ENCODE measurements at regions not wholly inside any gene's neighbourhood (a gene's known extent, or its start where the extent isn't known, plus 50 kb on each side); places are given as distances from the start of the nearest gene placed in this dataset.

DNA sequence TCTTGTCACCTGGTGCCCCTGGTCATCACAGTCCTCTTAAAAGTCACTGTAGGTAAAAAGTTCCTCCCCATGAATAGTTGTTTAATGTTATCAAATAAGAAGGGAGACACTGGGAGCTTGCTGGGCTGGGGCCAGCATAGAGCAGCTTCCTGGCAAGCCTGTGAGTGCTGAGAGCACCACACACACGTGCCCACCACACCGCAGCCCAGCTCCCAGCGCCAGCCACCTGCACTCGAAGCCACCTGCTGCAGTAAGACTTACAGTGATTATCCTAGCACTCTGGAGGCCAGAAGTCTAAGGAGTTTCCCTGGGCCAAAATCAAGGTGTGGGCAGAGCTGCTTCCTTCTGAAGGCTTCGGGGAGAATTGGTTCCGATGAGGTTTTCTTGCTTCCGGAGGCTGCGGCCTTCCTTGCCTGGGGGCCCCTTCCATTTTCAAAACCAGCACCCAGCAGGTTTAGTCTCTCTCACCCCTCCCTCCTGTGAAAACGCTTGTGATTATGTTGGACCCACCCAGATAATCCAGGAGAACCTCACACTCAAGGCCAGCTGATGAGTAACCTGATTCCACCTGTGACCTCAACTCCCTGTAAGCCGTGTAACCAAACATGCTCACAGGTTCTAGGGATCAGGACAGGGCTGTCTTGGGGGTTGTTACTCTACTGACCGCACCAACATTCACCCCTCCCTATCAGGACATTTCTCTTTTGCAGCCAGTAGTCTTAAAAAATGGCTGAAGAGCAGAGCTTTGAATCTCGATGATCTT lies 687.2 kb downstream of the TBC1D22A start:
- no peaks in the 10 kb centered on the region for H3K9me2 ChIP-seq (ENCODE audit: insufficient read depth)
- no peaks in the 10 kb centered on the region for H3K27me3 ChIP-seq (replicated peaks; ENCODE audit: insufficient read depth)
- H3K9ac ChIP-seq = no peak overlapping the region
- H3K79me2 ChIP-seq (ENCODE audit: insufficient read depth) = no peaks in the 10 kb centered on the region
- H3F3A ChIP-seq (ENCODE audit: insufficient read depth) = no peaks in the 10 kb centered on the region
- H2AFZ ChIP-seq = no peak overlapping the region
- in situ Hi-C loops (cut with MboI) = no loop called here
- TF ChIP-seq EZH2 (IDR thresholded peaks at IDR 0.05; ENCODE audit: insufficient read depth, poor library complexity, severe bottlenecking) (no peak), EZH2phosphoT487 (IDR thresholded peaks at IDR 0.05; ENCODE audit: insufficient read depth, low read depth) (no peak)
- no peak overlapping the region for H3K4me3 ChIP-seq
- no peak overlapping the region for H3K4me2 ChIP-seq (ENCODE audit: unreplicated experiment)
- DNase-seq = no peak
- WGBS, 2 experiments (ENCODE audit: low coverage in 1 of 2, low lambda C conversion rate in 2 of 2, missing lambda C conversion rate in 2 of 2) = 40 to 48% methylated on average over 12 of the region's 12 CpGs
- H3K9me3 ChIP-seq (ENCODE audit: low read depth) = peaks cover 7% of the 10 kb centered on the region
- H3K36me3 ChIP-seq (ENCODE audit: low read depth) = no peaks in the 10 kb centered on the region
- H4K20me1 ChIP-seq (ENCODE audit: insufficient read depth) = no peaks in the 10 kb centered on the region
- H3K4me1 ChIP-seq (ENCODE audit: insufficient read depth) = no peaks in the 10 kb centered on the region
- no peak overlapping the region for H3K27ac ChIP-seq

GRCh38 chr22:47448231-47449223 lies 686.1 kb downstream of the TBC1D22A start:
- Histone ChIP-seq H3K27me3 (replicated peaks; ENCODE audit: insufficient read depth) (no peaks in the 10 kb centered on the region), H2AFZ (no peak overlapping the region), H3K9me2 (ENCODE audit: insufficient read depth) (no peaks in the 10 kb centered on the region), H3K27ac (no peak overlapping the region), H3K79me2 (ENCODE audit: insufficient read depth) (no peaks in the 10 kb centered on the region), H3K9me3 (ENCODE audit: low read depth) (no peaks in the 10 kb centered on the region), H3F3A (ENCODE audit: insufficient read depth) (no peaks in the 10 kb centered on the region), H3K9ac (no peak overlapping the region), H3K36me3 (ENCODE audit: low read depth) (no peaks in the 10 kb centered on the region), H3K4me1 (ENCODE audit: insufficient read depth) (no peaks in the 10 kb centered on the region), H3K4me3 (no peak overlapping the region), H4K20me1 (ENCODE audit: insufficient read depth) (no peaks in the 10 kb centered on the region), H3K4me2 (ENCODE audit: unreplicated experiment) (no peak overlapping the region)
- WGBS, 2 experiments (ENCODE audit: low coverage in 1 of 2, low lambda C conversion rate in 2 of 2, missing lambda C conversion rate in 2 of 2) = 41 to 52% methylated on average over 19 of the region's 19 CpGs
- TF ChIP-seq EZH2 (IDR thresholded peaks at IDR 0.05; ENCODE audit: insufficient read depth, poor library complexity, severe bottlenecking) (no peak), EZH2phosphoT487 (IDR thresholded peaks at IDR 0.05; ENCODE audit: insufficient read depth, low read depth) (no peak)
- no peak for DNase-seq
- in situ Hi-C loops (cut with MboI) = no loop called here

DNA sequence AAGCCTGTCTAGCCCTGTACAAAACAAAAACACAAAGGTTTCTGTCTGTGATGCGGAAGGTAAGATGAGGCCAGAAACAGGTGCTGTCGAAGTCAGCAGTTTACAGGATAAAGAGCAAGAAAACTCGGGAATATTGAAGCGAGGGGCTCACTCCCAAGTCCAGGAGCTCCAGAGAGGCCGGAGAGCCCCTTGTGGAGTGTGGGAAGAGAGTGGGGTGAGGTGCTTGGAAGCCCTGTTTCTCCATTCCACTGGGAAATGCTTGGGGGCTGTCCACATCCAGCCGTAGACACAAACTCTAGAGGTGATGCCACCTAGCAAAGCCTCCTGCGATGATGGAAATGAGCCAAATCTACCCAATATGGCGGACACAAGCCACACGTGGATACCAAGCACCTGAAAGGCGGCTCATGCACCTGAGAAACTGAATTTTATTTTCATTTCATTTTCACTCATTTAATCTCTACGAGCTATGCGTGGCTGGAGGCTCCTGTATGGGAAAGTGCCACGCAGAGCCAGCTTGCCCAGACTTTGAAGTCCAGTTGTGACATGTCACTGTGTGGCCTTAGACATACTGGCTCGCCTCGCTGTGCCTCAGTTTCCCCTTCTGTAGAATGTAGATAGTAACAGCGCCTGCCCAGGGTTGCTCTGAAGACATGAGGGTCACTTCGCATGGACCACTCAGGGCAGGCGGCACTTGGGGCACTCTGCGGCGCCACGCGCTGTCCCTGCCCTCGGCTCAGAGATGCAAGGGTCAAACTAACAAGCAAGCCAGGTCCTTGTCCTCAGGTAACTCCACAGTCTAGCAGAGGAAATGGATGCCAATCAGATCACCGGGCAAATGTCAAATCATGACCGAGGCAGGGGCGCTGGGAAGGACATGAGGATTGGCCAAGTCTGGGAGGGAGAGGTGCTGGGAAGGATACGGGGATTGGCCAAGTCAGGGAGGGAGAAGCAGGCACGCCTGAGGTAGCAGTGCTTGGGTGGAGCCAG lies 684.7 kb downstream of the TBC1D22A start:
- Histone ChIP-seq H3K4me3 (no peak overlapping the region), H3K9ac (no peak overlapping the region), H3K9me3 (ENCODE audit: low read depth) (no peaks in the 10 kb centered on the region), H3K79me2 (ENCODE audit: insufficient read depth) (no peaks in the 10 kb centered on the region), H3K27ac (no peak overlapping the region), H3F3A (ENCODE audit: insufficient read depth) (no peaks in the 10 kb centered on the region), H3K4me1 (ENCODE audit: insufficient read depth) (no peaks in the 10 kb centered on the region), H3K4me2 (ENCODE audit: unreplicated experiment) (no peak overlapping the region), H3K36me3 (ENCODE audit: low read depth) (no peaks in the 10 kb centered on the region), H3K27me3 (replicated peaks; ENCODE audit: insufficient read depth) (no peaks in the 10 kb centered on the region), H4K20me1 (ENCODE audit: insufficient read depth) (no peaks in the 10 kb centered on the region), H2AFZ (no peak overlapping the region), H3K9me2 (ENCODE audit: insufficient read depth) (no peaks in the 10 kb centered on the region)
- WGBS, 2 experiments (ENCODE audit: low coverage in 1 of 2, low lambda C conversion rate in 2 of 2, missing lambda C conversion rate in 2 of 2) = 54 to 56% methylated on average over 28 of the region's 28 CpGs
- no peak for DNase-seq
- in situ Hi-C loops (cut with MboI) = no loop called here
- TF ChIP-seq EZH2 (IDR thresholded peaks at IDR 0.05; ENCODE audit: insufficient read depth, poor library complexity, severe bottlenecking) = no peak
- TF ChIP-seq EZH2phosphoT487 (IDR thresholded peaks at IDR 0.05; ENCODE audit: insufficient read depth, low read depth) = no peak

DNA sequence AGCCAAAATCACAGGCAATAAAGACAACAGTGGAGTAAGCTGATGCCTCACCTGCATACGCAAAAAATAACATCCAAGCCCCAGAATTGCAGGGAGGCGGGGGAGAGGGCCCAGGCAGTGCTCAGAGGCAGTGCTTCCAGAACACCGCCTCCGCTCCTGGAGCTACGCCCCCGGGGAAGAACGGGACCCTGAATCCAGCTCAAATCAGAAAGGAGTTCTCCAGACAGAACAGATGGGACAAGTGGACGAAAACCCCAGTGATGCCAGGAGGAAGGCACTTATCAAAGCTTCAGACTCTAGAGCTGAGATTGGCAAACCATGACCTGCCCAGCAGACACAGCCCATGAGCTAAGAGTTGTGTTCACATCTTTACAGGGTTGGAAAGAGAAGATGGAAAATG lies 683.9 kb downstream of the TBC1D22A start:
- no peak for DNase-seq
- Histone ChIP-seq H2AFZ (no peak overlapping the region), H3K4me2 (ENCODE audit: unreplicated experiment) (no peak overlapping the region), H3K27me3 (replicated peaks; ENCODE audit: insufficient read depth) (no peaks in the 10 kb centered on the region), H3K9ac (no peak overlapping the region), H4K20me1 (ENCODE audit: insufficient read depth) (no peaks in the 10 kb centered on the region), H3K9me3 (ENCODE audit: low read depth) (no peaks in the 10 kb centered on the region), H3K79me2 (ENCODE audit: insufficient read depth) (no peaks in the 10 kb centered on the region), H3K9me2 (ENCODE audit: insufficient read depth) (no peaks in the 10 kb centered on the region), H3K36me3 (ENCODE audit: low read depth) (no peaks in the 10 kb centered on the region), H3K27ac (no peak overlapping the region), H3K4me3 (no peak overlapping the region), H3F3A (ENCODE audit: insufficient read depth) (no peaks in the 10 kb centered on the region), H3K4me1 (ENCODE audit: insufficient read depth) (no peaks in the 10 kb centered on the region)
- in situ Hi-C loops (cut with MboI) = no loop called here
- WGBS, 2 experiments (ENCODE audit: low coverage in 1 of 2, low lambda C conversion rate in 2 of 2, missing lambda C conversion rate in 2 of 2) = 45 to 46% methylated on average over 8 of the region's 8 CpGs
- no peak for TF ChIP-seq EZH2phosphoT487 (IDR thresholded peaks at IDR 0.05; ENCODE audit: insufficient read depth, low read depth)
- TF ChIP-seq EZH2 (IDR thresholded peaks at IDR 0.05; ENCODE audit: insufficient read depth, poor library complexity, severe bottlenecking) = no peak
